Lower leg skin (tissue), 3 donors: ENCODE measurements at regions not wholly inside any gene's neighbourhood (a gene's known extent, or its start where the extent isn't known, plus 50 kb on each side); places are given as distances from the start of the nearest gene placed in this dataset.

Source experiments
- CTCF ChIP-seq, 3 donors: fragments of 450-650 bp; IDR thresholded peaks; one replicate each; pipeline ENCODE4 v1.5.1; 2016; ENCODE audit warnings: antibody characterized with exemption in 3 of 3, mild to moderate bottlenecking in 3 of 3, moderate library complexity in 2 of 3
- POLR2A ChIP-seq, 2 donors: fragments of 450-650 bp; IDR thresholded peaks; one replicate each; pipeline ENCODE4 v1.6.1; 2016 to 2017; ENCODE audit warnings: antibody characterized with exemption in 2 of 2, mild to moderate bottlenecking in 1 of 2, moderate library complexity in 1 of 2

- TF ChIP-seq CTCF (IDR thresholded peaks at IDR 0.05) = no peak
- TF ChIP-seq POLR2A (IDR thresholded peaks at IDR 0.05) = no peak
Observed at GRCh38 chr5:171599957-171600612, 180.6 kb downstream of the FGF18 start.
